ENCODE measurements at regions not wholly inside any gene's neighbourhood (a gene's known extent, or its start where the extent isn't known, plus 50 kb on each side); places are given as distances from the start of the nearest gene placed in this dataset.
"Not testable (repeated sequence)": the region's sequence is repeated elsewhere in the genome, so short reads cannot be mapped to it uniquely, and the experiment has no call there.

- Mint-ChIP-seq H3K9me3 (no peaks in the 10 kb centered on the region), H3K4me1 (ENCODE audit: low read depth) (no peaks in the 10 kb centered on the region), H3K4me3 (no peak overlapping the region), H3K27me3 (no peaks in the 10 kb centered on the region), H3K36me3 (ENCODE audit: low read depth) (no peaks in the 10 kb centered on the region), H3K27ac (no peak overlapping the region)
- no peak for DNase-seq
Observed at GRCh38 chr6:22113026-22113766, 183.6 kb downstream of the PRL start.

- Mint-ChIP-seq H3K36me3 (ENCODE audit: low read depth) (no peaks in the 10 kb centered on the region), H3K4me3 (no peak overlapping the region), H3K9me3 (no peaks in the 10 kb centered on the region), H3K27ac (no peak overlapping the region), H3K27me3 (no peaks in the 10 kb centered on the region), H3K4me1 (ENCODE audit: low read depth) (no peaks in the 10 kb centered on the region)
- DNase-seq = no peak
Observed at GRCh38 chr6:22115559-22115958, 181.3 kb downstream of the PRL start.

GRCh38 chr6:22117631-22118030 is 179.2 kb downstream of the PRL start:
- Mint-ChIP-seq H3K4me3 (no peak overlapping the region), H3K9me3 (no peaks in the 10 kb centered on the region), H3K27me3 (no peaks in the 10 kb centered on the region), H3K27ac (no peak overlapping the region), H3K36me3 (ENCODE audit: low read depth) (no peaks in the 10 kb centered on the region), H3K4me1 (ENCODE audit: low read depth) (no peaks in the 10 kb centered on the region)
- no peak for DNase-seq

GRCh38 chr6:22119500-22119899 is 177.3 kb downstream of the PRL start:
- Mint-ChIP-seq H3K27ac (no peak overlapping the region), H3K36me3 (ENCODE audit: low read depth) (no peaks in the 10 kb centered on the region), H3K4me1 (ENCODE audit: low read depth) (no peaks in the 10 kb centered on the region), H3K27me3 (no peaks in the 10 kb centered on the region), H3K9me3 (no peaks in the 10 kb centered on the region), H3K4me3 (no peak overlapping the region)
- no peak for DNase-seq

- Mint-ChIP-seq H3K4me1 (ENCODE audit: low read depth) (no peaks in the 10 kb centered on the region), H3K36me3 (ENCODE audit: low read depth) (no peaks in the 10 kb centered on the region), H3K9me3 (peaks cover 10% of the 10 kb centered on the region)
Observed at GRCh38 chr6:22124756-22125155, 172.1 kb downstream of the PRL start.

GRCh38 chr6:22126910-22127309 is 169.9 kb downstream of the PRL start:
- no peaks in the 10 kb centered on the region for H3K4me1 Mint-ChIP-seq (ENCODE audit: low read depth)
- no peak overlapping the region for H3K27ac Mint-ChIP-seq
- H3K4me3 Mint-ChIP-seq = no peak overlapping the region
- DNase-seq = no peak
- peaks cover 12% of the 10 kb centered on the region for H3K9me3 Mint-ChIP-seq
- no peaks in the 10 kb centered on the region for H3K36me3 Mint-ChIP-seq (ENCODE audit: low read depth)
- no peaks in the 10 kb centered on the region for H3K27me3 Mint-ChIP-seq

More at GRCh38 chr6:22124756-22125155, 172.1 kb downstream of the PRL start:
- no peak overlapping the region for H3K4me3 Mint-ChIP-seq
- H3K27ac Mint-ChIP-seq = no peak overlapping the region
- DNase-seq = no peak
- no peaks in the 10 kb centered on the region for H3K27me3 Mint-ChIP-seq

GRCh38 chr6:22129751-22130150 is 167.1 kb downstream of the PRL start:
- no peak for DNase-seq
- Mint-ChIP-seq H3K27me3 (no peaks in the 10 kb centered on the region), H3K4me3 (no peak overlapping the region), H3K27ac (no peak overlapping the region), H3K36me3 (ENCODE audit: low read depth) (no peaks in the 10 kb centered on the region), H3K9me3 (peaks cover 12% of the 10 kb centered on the region), H3K4me1 (ENCODE audit: low read depth) (no peaks in the 10 kb centered on the region)

- no peaks in the 10 kb centered on the region for H3K36me3 Mint-ChIP-seq (ENCODE audit: low read depth)
- H3K9me3 Mint-ChIP-seq = peaks cover 2% of the 10 kb centered on the region
- DNase-seq = no peak
- peaks cover 5% of the 10 kb centered on the region for H3K4me1 Mint-ChIP-seq (ENCODE audit: low read depth)
- H3K27me3 Mint-ChIP-seq = no peaks in the 10 kb centered on the region
- no peak overlapping the region for H3K4me3 Mint-ChIP-seq
- no peak overlapping the region for H3K27ac Mint-ChIP-seq
Observed at GRCh38 chr6:22132656-22133055, 164.2 kb downstream of the PRL start.

- Mint-ChIP-seq H3K27me3 (no peaks in the 10 kb centered on the region), H3K36me3 (ENCODE audit: low read depth) (no peaks in the 10 kb centered on the region), H3K4me3 (no peak overlapping the region), H3K4me1 (ENCODE audit: low read depth) (peaks cover 5% of the 10 kb centered on the region), H3K27ac (no peak overlapping the region), H3K9me3 (peaks cover 2% of the 10 kb centered on the region)
- no peak for DNase-seq
Observed at GRCh38 chr6:22133357-22133756, 163.5 kb downstream of the PRL start.

GRCh38 chr6:22134308-22134707 is 162.5 kb downstream of the PRL start:
- Mint-ChIP-seq H3K4me3 (no peak overlapping the region), H3K4me1 (ENCODE audit: low read depth) (peaks cover 5% of the 10 kb centered on the region)

GRCh38 chr6:22135395-22135794 is 161.4 kb downstream of the PRL start:
- Mint-ChIP-seq H3K27ac (no peak overlapping the region), H3K4me3 (no peak overlapping the region), H3K9me3 (peaks cover 2% of the 10 kb centered on the region), H3K36me3 (ENCODE audit: low read depth) (no peaks in the 10 kb centered on the region), H3K27me3 (no peaks in the 10 kb centered on the region), H3K4me1 (ENCODE audit: low read depth) (peaks cover 5% of the 10 kb centered on the region)
- no peak for DNase-seq

More at GRCh38 chr6:22134308-22134707, 162.5 kb downstream of the PRL start:
- no peak for DNase-seq
- Mint-ChIP-seq H3K36me3 (ENCODE audit: low read depth) (no peaks in the 10 kb centered on the region), H3K9me3 (peaks cover 2% of the 10 kb centered on the region), H3K27ac (no peak overlapping the region), H3K27me3 (no peaks in the 10 kb centered on the region)

- not testable (repeated sequence) for H3K27ac Mint-ChIP-seq; H3K4me3 Mint-ChIP-seq; DNase-seq; H3K4me1 Mint-ChIP-seq (ENCODE audit: low read depth); H3K9me3 Mint-ChIP-seq; H3K36me3 Mint-ChIP-seq (ENCODE audit: low read depth)
- H3K27me3 Mint-ChIP-seq = peaks cover 17% of the 10 kb centered on the region
Observed at GRCh38 chr6:22140736-22141135, 156.1 kb downstream of the PRL start.

- H3K36me3 Mint-ChIP-seq (ENCODE audit: low read depth) = no peaks in the 10 kb centered on the region
- no peak for DNase-seq
- H3K9me3 Mint-ChIP-seq = no peaks in the 10 kb centered on the region
- H3K4me1 Mint-ChIP-seq (ENCODE audit: low read depth) = peaks cover 8% of the 10 kb centered on the region
- H3K4me3 Mint-ChIP-seq = no peak overlapping the region
- H3K27ac Mint-ChIP-seq = no peak overlapping the region
- peaks cover 22% of the 10 kb centered on the region for H3K27me3 Mint-ChIP-seq
Observed at GRCh38 chr6:22141241-22141745, 155.5 kb downstream of the PRL start.

- H3K9me3 Mint-ChIP-seq = no peaks in the 10 kb centered on the region
- H3K27ac Mint-ChIP-seq = no peak overlapping the region
- H3K27me3 Mint-ChIP-seq = peaks cover 36% of the 10 kb centered on the region
- no peak for DNase-seq
- H3K36me3 Mint-ChIP-seq (ENCODE audit: low read depth) = no peaks in the 10 kb centered on the region
- no peak overlapping the region for H3K4me3 Mint-ChIP-seq
- H3K4me1 Mint-ChIP-seq (ENCODE audit: low read depth) = peaks cover 17% of the 10 kb centered on the region
Observed at GRCh38 chr6:22142856-22143255, 154.0 kb downstream of the PRL start.

GRCh38 chr6:22145376-22145775 is 151.5 kb downstream of the PRL start:
- Mint-ChIP-seq H3K36me3 (ENCODE audit: low read depth) (no peaks in the 10 kb centered on the region), H3K27ac (no peak overlapping the region), H3K27me3 (peaks cover 59% of the 10 kb centered on the region), H3K9me3 (no peaks in the 10 kb centered on the region), H3K4me3 (no peak overlapping the region), H3K4me1 (ENCODE audit: low read depth) (peaks cover 26% of the 10 kb centered on the region)
- no peak for DNase-seq
